ENCODE measurements at regions not wholly inside any gene's neighbourhood (a gene's known extent, or its start where the extent isn't known, plus 50 kb on each side); places are given as distances from the start of the nearest gene placed in this dataset.
"Not testable (repeated sequence)": the region's sequence is repeated elsewhere in the genome, so short reads cannot be mapped to it uniquely, and the experiment has no call there.

- DNase-seq (ENCODE audit: low spot score); FAIRE-seq: not testable (repeated sequence)
These were observed 61.1 kb downstream of the DEFB131A start for GRCh38 chr4:9505341-9505740.

- not testable (repeated sequence) for DNase-seq (ENCODE audit: low spot score); FAIRE-seq
These were observed 62.5 kb downstream of the DEFB131A start for GRCh38 chr4:9506672-9507071.

GRCh38 chr4:9512941-9513340, 68.7 kb downstream of the DEFB131A start:
- DNase-seq (ENCODE audit: low spot score); FAIRE-seq: not testable (repeated sequence)

- FAIRE-seq; DNase-seq (ENCODE audit: low spot score): not testable (repeated sequence)
These were observed 75.4 kb downstream of the DEFB131A start for GRCh38 chr4:9519631-9520030.

GRCh38 chr4:9522903-9523302, 78.7 kb downstream of the DEFB131A start:
- DNase-seq (ENCODE audit: low spot score); FAIRE-seq: not testable (repeated sequence)

- DNase-seq (ENCODE audit: low spot score); FAIRE-seq: not testable (repeated sequence)
These were observed 80.2 kb downstream of the DEFB131A start for GRCh38 chr4:9524406-9524805.

GRCh38 chr4:9532134-9532862, 88.1 kb downstream of the DEFB131A start:
- FAIRE-seq; DNase-seq (ENCODE audit: low spot score): not testable (repeated sequence)

- DNase-seq (ENCODE audit: low spot score); FAIRE-seq: not testable (repeated sequence)
These were observed 88.6 kb downstream of the DEFB131A start for GRCh38 chr4:9532863-9533192.

GRCh38 chr4:9537101-9537500, 92.9 kb downstream of the DEFB131A start:
- not testable (repeated sequence) for DNase-seq (ENCODE audit: low spot score); FAIRE-seq

- not testable (repeated sequence) for FAIRE-seq; DNase-seq (ENCODE audit: low spot score)
These were observed 95.8 kb downstream of the DEFB131A start for GRCh38 chr4:9539939-9540520.

- DNase-seq (ENCODE audit: low spot score); FAIRE-seq: not testable (repeated sequence)
These were observed 97.2 kb downstream of the DEFB131A start for GRCh38 chr4:9541388-9541915.

- DNase-seq (ENCODE audit: low spot score); FAIRE-seq: not testable (repeated sequence)
These were observed 100.6 kb downstream of the DEFB131A start for GRCh38 chr4:9544851-9545250.

GRCh38 chr4:9547470-9547869, 103.3 kb downstream of the DEFB131A start:
- DNase-seq (ENCODE audit: low spot score); FAIRE-seq: not testable (repeated sequence)

- DNase-seq (ENCODE audit: low spot score); FAIRE-seq: not testable (repeated sequence)
These were observed 111.9 kb downstream of the DEFB131A start for GRCh38 chr4:9556076-9556475.

- DNase-seq (ENCODE audit: low spot score); FAIRE-seq: not testable (repeated sequence)
These were observed 133.7 kb downstream of the DEFB131A start for GRCh38 chr4:9577869-9578268.

- not testable (repeated sequence) for FAIRE-seq; DNase-seq (ENCODE audit: low spot score)
These were observed 138.7 kb downstream of the DEFB131A start for GRCh38 chr4:9582880-9583279.

- DNase-seq (ENCODE audit: low spot score): no peak
- FAIRE-seq: no peak
These were observed 147.8 kb downstream of the DEFB131A start for GRCh38 chr4:9592010-9592409.

GRCh38 chr4:9594948-9595347, 150.7 kb downstream of the DEFB131A start:
- DNase-seq (ENCODE audit: low spot score): no peak
- no peak for FAIRE-seq

- not testable (repeated sequence) for DNase-seq (ENCODE audit: low spot score); FAIRE-seq
These were observed 151.3 kb downstream of the DEFB131A start for GRCh38 chr4:9595531-9595930.

GRCh38 chr4:9599266-9599665, 155.1 kb downstream of the DEFB131A start:
- FAIRE-seq: no peak
- DNase-seq (ENCODE audit: low spot score): no peak

- no peak for FAIRE-seq
These were observed 156.0 kb downstream of the DEFB131A start for GRCh38 chr4:9600246-9600645.

GRCh38 chr4:9602389-9602914, 158.2 kb downstream of the DEFB131A start:
- FAIRE-seq (no peak), DNase-seq (ENCODE audit: low spot score) (no peak)

More at GRCh38 chr4:9600246-9600645, 156.0 kb downstream of the DEFB131A start:
- DNase-seq (ENCODE audit: low spot score): no peak
